Gastrocnemius medialis (tissue), 4 donors: ENCODE measurements at regions not wholly inside any gene's neighbourhood (a gene's known extent, or its start where the extent isn't known, plus 50 kb on each side); places are given as distances from the start of the nearest gene placed in this dataset.

Experiments
- POLR2A ChIP-seq, 2 donors: fragments of 450-650 bp; IDR thresholded peaks; one replicate each; pipeline ENCODE4 v1.6.1; 2017; ENCODE audit warnings: antibody characterized with exemption in 2 of 2, mild to moderate bottlenecking in 2 of 2, moderate library complexity in 2 of 2
- TF ChIP-seq, protein P1 (sequence below), 5 experiments: fragments of 450-650 bp in 3 of 5; fragments of 200-600 bp in 2 of 5; sonication (generic) in 2 of 5; IDR thresholded peaks in 4 of 5; conservative IDR thresholded peaks in 1 of 5; 1 replicate in 4 of 5; 2 replicates in 1 of 5; pipeline ENCODE4 v1.5.1; 2016 to 2019; ENCODE audit warnings: antibody characterized with exemption in 5 of 5, mild to moderate bottlenecking in 3 of 5, moderate library complexity in 3 of 5

DNA sequence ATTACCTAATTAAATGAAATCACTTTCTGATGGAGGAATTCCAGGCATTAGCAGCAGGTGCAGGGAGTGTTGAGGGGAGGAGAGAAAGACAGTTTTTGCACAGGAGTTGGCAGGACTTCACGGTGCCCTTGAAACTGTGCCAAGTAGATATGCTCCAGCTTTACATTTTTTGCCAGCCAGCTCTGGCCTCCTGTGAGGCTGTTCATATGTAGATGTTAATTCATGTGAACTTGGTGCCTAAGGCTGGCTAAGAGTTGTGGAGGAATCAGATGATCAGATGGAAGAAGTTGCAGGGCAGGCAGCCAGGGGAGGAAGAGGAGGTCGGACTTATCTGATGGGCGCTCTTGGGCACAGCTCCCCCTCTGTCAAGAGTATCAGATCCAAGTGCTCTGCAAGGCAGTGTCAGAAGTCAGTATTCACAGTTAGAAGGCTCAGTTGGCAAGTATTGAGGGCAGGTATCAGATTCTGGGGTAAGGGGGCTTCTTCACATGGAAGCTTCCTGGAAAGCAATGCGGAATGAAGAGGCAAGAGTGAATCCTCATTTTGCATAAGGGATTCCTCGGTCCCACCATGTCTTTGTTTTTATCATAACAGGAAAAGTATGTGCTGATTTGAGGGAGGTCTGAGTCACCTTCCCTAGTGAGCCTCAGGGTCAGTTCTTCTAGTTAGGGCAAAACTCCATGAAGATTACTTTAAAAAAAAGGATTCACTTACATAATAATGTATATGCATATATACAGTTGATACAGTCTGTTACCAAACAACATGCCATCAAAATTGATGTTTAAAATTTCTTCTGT, 172.6 kb upstream of the UMPS start:
- TF ChIP-seq, protein P1, sequence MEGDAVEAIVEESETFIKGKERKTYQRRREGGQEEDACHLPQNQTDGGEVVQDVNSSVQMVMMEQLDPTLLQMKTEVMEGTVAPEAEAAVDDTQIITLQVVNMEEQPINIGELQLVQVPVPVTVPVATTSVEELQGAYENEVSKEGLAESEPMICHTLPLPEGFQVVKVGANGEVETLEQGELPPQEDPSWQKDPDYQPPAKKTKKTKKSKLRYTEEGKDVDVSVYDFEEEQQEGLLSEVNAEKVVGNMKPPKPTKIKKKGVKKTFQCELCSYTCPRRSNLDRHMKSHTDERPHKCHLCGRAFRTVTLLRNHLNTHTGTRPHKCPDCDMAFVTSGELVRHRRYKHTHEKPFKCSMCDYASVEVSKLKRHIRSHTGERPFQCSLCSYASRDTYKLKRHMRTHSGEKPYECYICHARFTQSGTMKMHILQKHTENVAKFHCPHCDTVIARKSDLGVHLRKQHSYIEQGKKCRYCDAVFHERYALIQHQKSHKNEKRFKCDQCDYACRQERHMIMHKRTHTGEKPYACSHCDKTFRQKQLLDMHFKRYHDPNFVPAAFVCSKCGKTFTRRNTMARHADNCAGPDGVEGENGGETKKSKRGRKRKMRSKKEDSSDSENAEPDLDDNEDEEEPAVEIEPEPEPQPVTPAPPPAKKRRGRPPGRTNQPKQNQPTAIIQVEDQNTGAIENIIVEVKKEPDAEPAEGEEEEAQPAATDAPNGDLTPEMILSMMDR (IDR thresholded peaks at IDR 0.05 in 4 of 5, conservative IDR thresholded peaks at IDR 0.05 in 1 of 5): no peak
- no peak for TF ChIP-seq POLR2A (IDR thresholded peaks at IDR 0.05)
